ENCODE measurements at regions not wholly inside any gene's neighbourhood (a gene's known extent, or its start where the extent isn't known, plus 50 kb on each side); places are given as distances from the start of the nearest gene placed in this dataset.

- no peak for TF ChIP-seq CTCF (IDR thresholded peaks at IDR 0.05; ENCODE audit: poor library complexity, severe bottlenecking)
Measured at GRCh38 chr4:117455088-117455487, 369.7 kb upstream of the TRAM1L1 start.

GRCh38 chr4:117466388-117466787 is 381.0 kb upstream of the TRAM1L1 start:
- H3K4me3 ChIP-seq (ENCODE audit: severe bottlenecking): no peak overlapping the region
- no peaks in the 10 kb centered on the region for H3K4me1 ChIP-seq (ENCODE audit: insufficient read depth, poor library complexity, severe bottlenecking)
- no peak overlapping the region for H3K27ac ChIP-seq (ENCODE audit: poor library complexity, severe bottlenecking)
- TF ChIP-seq CTCF (IDR thresholded peaks at IDR 0.05; ENCODE audit: poor library complexity, severe bottlenecking): no peak
- no peak for DNase-seq (ENCODE audit: low spot score)
- ATAC-seq (ENCODE audit: low read depth): no peak
- H3K27me3 ChIP-seq (ENCODE audit: insufficient read depth, poor library complexity, severe bottlenecking): no peaks in the 10 kb centered on the region
- no peaks in the 10 kb centered on the region for H3K9me3 ChIP-seq (ENCODE audit: severe bottlenecking)
- H3K36me3 ChIP-seq (ENCODE audit: low read depth): no peaks in the 10 kb centered on the region

More at GRCh38 chr4:117455088-117455487, 369.7 kb upstream of the TRAM1L1 start:
- H3K4me1 ChIP-seq (ENCODE audit: insufficient read depth, poor library complexity, severe bottlenecking): no peaks in the 10 kb centered on the region
- no peak overlapping the region for H3K27ac ChIP-seq (ENCODE audit: poor library complexity, severe bottlenecking)
- H3K9me3 ChIP-seq (ENCODE audit: severe bottlenecking): no peaks in the 10 kb centered on the region
- no peaks in the 10 kb centered on the region for H3K36me3 ChIP-seq (ENCODE audit: low read depth)
- no peak for ATAC-seq (ENCODE audit: low read depth)
- no peak for DNase-seq (ENCODE audit: low spot score)
- H3K27me3 ChIP-seq (ENCODE audit: insufficient read depth, poor library complexity, severe bottlenecking): no peaks in the 10 kb centered on the region
- H3K4me3 ChIP-seq (ENCODE audit: severe bottlenecking): no peak overlapping the region

GRCh38 chr4:117467404-117467803 is 382.0 kb upstream of the TRAM1L1 start:
- Histone ChIP-seq H3K27me3 (ENCODE audit: insufficient read depth, poor library complexity, severe bottlenecking) (no peaks in the 10 kb centered on the region), H3K4me1 (ENCODE audit: insufficient read depth, poor library complexity, severe bottlenecking) (no peaks in the 10 kb centered on the region), H3K4me3 (ENCODE audit: severe bottlenecking) (no peak overlapping the region), H3K36me3 (ENCODE audit: low read depth) (no peaks in the 10 kb centered on the region), H3K27ac (ENCODE audit: poor library complexity, severe bottlenecking) (no peak overlapping the region), H3K9me3 (ENCODE audit: severe bottlenecking) (no peaks in the 10 kb centered on the region)
- ATAC-seq (ENCODE audit: low read depth): no peak
- TF ChIP-seq CTCF (IDR thresholded peaks at IDR 0.05; ENCODE audit: poor library complexity, severe bottlenecking): no peak
- no peak for DNase-seq (ENCODE audit: low spot score)

GRCh38 chr4:117474987-117475386 is 389.6 kb upstream of the TRAM1L1 start:
- DNase-seq (ENCODE audit: low spot score) (no peak), ATAC-seq (ENCODE audit: low read depth) (no peak)
- H3K4me1 ChIP-seq (ENCODE audit: insufficient read depth, poor library complexity, severe bottlenecking): no peaks in the 10 kb centered on the region
- no peak overlapping the region for H3K27ac ChIP-seq (ENCODE audit: poor library complexity, severe bottlenecking)
- no peak overlapping the region for H3K4me3 ChIP-seq (ENCODE audit: severe bottlenecking)
- TF ChIP-seq CTCF (IDR thresholded peaks at IDR 0.05; ENCODE audit: poor library complexity, severe bottlenecking): no peak
- H3K27me3 ChIP-seq (ENCODE audit: insufficient read depth, poor library complexity, severe bottlenecking): no peaks in the 10 kb centered on the region
- H3K9me3 ChIP-seq (ENCODE audit: severe bottlenecking): no peaks in the 10 kb centered on the region
- no peaks in the 10 kb centered on the region for H3K36me3 ChIP-seq (ENCODE audit: low read depth)

- Histone ChIP-seq H3K4me3 (ENCODE audit: severe bottlenecking) (no peak overlapping the region), H3K9me3 (ENCODE audit: severe bottlenecking) (no peaks in the 10 kb centered on the region), H3K4me1 (ENCODE audit: insufficient read depth, poor library complexity, severe bottlenecking) (peaks cover 4% of the 10 kb centered on the region), H3K27me3 (ENCODE audit: insufficient read depth, poor library complexity, severe bottlenecking) (no peaks in the 10 kb centered on the region), H3K27ac (ENCODE audit: poor library complexity, severe bottlenecking) (no peak overlapping the region), H3K36me3 (ENCODE audit: low read depth) (no peaks in the 10 kb centered on the region)
- DNase-seq (ENCODE audit: low spot score) (no peak), ATAC-seq (ENCODE audit: low read depth) (no peak)
- no peak for TF ChIP-seq CTCF (IDR thresholded peaks at IDR 0.05; ENCODE audit: poor library complexity, severe bottlenecking)
Measured at GRCh38 chr4:117477925-117478324, 392.5 kb upstream of the TRAM1L1 start.
